MCF 10A (cell line): ENCODE measurements at regions not wholly inside any gene's neighbourhood (a gene's known extent, or its start where the extent isn't known, plus 50 kb on each side); places are given as distances from the start of the nearest gene placed in this dataset.

Source experiments
- BruUV-seq: library from RNA; stranded (reverse); fragments of 400-500 nt; replicated peaks from 2 replicates; lab custom pipeline; 2021; lab: Mats Ljungman, UMichigan
- CTCF ChIA-PET: fragments of 300-600 bp; sonication (Branson Sonifier 250); formaldehyde crosslinking; extraction: SDS; loops from one replicate; lab custom pipeline; 2021; ENCODE audit warnings: antibody characterized with exemption, inconsistent platforms; lab: Yijun Ruan, JAX
- POLR2A ChIA-PET: fragments of 300-600, 350-650 bp; sonication (Branson Sonifier 250); formaldehyde crosslinking; extraction: SDS; loops from one replicate; lab custom pipeline; 2020; ENCODE audit warnings: antibody characterized with exemption, inconsistent platforms; lab: Yijun Ruan, JAX
- DNase-seq: peaks from one replicate; pipeline ENCODE4 v3.0.0-alpha.2; 2018; ENCODE audit not compliant: unreplicated experiment
- H3K27ac Mint-ChIP-seq: one replicate; pipeline ENCODE4 v1.8.0; 2022; ENCODE audit warnings: mild to moderate bottlenecking, low read depth, mixed read lengths; ENCODE audit not compliant: unreplicated experiment
- H3K27me3 Mint-ChIP-seq: one replicate; pipeline ENCODE4 v1.8.0; 2022; ENCODE audit warnings: mixed read lengths; ENCODE audit not compliant: insufficient read depth, unreplicated experiment
- H3K36me3 Mint-ChIP-seq: one replicate; pipeline ENCODE4 v1.8.0; 2022; ENCODE audit warnings: mild to moderate bottlenecking, moderate library complexity, mixed read lengths; ENCODE audit not compliant: insufficient read depth, unreplicated experiment
- H3K4me1 Mint-ChIP-seq: one replicate; pipeline ENCODE4 v1.8.0; 2022; ENCODE audit warnings: mixed read lengths; ENCODE audit not compliant: insufficient read depth, unreplicated experiment
- H3K4me3 Mint-ChIP-seq: one replicate; pipeline ENCODE4 v1.8.0; 2022; ENCODE audit warnings: mild to moderate bottlenecking, moderate library complexity, mixed read lengths; ENCODE audit not compliant: unreplicated experiment
- H3K9me3 Mint-ChIP-seq: one replicate; pipeline ENCODE4 v1.8.0; 2022; ENCODE audit warnings: mixed read lengths; ENCODE audit not compliant: unreplicated experiment
- intact Hi-C: fragments of 100-400 bp; cut with micrococcal nuclease; formaldehyde crosslinking; loops from 2 replicates; pipeline ENCODE4 v1.14.1; 2022
- TF ChIP-seq, protein P1 (sequence below): fragments of 200-600 bp; IDR thresholded peaks from one replicate; pipeline ENCODE4 v1.8.0; 2022; ENCODE audit warnings: antibody characterized with exemption, mild to moderate bottlenecking; ENCODE audit not compliant: unreplicated experiment

DNA sequence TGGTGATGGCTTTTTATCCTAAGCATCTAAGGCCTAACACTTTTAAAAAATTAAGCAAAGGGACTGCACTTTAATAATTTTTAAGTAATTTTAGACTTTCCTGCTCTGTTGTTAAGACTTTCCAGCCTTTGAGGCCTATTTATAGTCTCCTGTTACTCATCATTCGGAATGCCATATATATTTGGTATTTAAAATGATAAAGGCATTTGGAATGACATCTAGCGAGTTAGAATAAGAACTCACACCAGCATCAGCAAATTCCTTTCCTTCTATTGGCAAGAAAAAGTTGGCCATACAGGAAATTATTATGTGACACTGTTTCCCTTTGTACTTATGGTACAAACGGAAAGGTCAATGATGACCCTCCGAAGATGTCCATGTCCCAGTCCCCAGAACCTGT, 88.1 kb upstream of the STMND1 start:
- ChIA-PET CTCF (no interaction called here), POLR2A (no interaction called here)
- H3K36me3 Mint-ChIP-seq: no peaks in the 10 kb centered on the region
- TF ChIP-seq, protein P1, sequence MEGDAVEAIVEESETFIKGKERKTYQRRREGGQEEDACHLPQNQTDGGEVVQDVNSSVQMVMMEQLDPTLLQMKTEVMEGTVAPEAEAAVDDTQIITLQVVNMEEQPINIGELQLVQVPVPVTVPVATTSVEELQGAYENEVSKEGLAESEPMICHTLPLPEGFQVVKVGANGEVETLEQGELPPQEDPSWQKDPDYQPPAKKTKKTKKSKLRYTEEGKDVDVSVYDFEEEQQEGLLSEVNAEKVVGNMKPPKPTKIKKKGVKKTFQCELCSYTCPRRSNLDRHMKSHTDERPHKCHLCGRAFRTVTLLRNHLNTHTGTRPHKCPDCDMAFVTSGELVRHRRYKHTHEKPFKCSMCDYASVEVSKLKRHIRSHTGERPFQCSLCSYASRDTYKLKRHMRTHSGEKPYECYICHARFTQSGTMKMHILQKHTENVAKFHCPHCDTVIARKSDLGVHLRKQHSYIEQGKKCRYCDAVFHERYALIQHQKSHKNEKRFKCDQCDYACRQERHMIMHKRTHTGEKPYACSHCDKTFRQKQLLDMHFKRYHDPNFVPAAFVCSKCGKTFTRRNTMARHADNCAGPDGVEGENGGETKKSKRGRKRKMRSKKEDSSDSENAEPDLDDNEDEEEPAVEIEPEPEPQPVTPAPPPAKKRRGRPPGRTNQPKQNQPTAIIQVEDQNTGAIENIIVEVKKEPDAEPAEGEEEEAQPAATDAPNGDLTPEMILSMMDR: no peak
- H3K4me3 Mint-ChIP-seq: no peak overlapping the region
- no TSS peak for BruUV-seq
- intact Hi-C loops: no loop called here
- H3K27me3 Mint-ChIP-seq: no peaks in the 10 kb centered on the region
- no peaks in the 10 kb centered on the region for H3K9me3 Mint-ChIP-seq
- H3K4me1 Mint-ChIP-seq: no peaks in the 10 kb centered on the region
- no peak overlapping the region for H3K27ac Mint-ChIP-seq
- DNase-seq: no peak

DNA sequence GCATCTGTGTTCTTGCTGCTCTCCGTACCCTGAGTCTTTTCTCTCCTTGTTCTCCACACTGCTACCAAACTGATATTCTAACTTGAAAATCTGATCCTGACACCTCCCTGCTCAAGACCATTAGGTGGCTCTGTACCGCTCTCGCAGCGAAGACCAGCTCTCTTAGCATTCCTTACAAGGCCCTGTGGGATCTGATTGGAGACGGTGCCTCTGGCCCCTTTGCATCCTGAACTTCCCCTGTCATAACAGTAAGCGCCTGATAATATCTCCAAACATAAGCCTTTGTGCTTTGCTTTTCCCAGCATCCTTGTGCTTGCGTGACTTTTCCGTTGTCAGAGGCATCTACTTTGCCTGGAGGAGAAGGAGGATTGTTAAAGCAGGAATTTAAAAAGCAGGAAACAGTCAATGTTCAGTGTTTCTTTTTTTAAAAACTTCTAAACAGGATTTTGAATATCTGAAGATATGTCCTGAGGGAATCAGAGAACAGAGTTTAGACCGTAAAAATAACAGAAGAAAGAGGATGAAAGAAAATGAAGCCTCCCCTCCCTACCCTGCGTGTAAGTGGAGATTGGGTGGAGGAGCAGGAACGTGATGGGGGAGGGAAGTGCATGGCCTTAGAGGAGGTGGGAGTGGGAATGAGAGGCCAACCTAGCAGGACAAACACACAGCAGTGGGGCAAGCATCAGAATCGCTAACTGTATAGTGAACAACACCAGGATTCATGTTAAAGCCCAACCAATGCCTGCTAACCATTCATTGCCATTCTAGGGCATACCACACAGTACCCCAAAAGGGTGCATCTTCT, 89.2 kb upstream of the STMND1 start:
- no peaks in the 10 kb centered on the region for H3K27me3 Mint-ChIP-seq
- TF ChIP-seq, protein P1: no peak
- no peak overlapping the region for H3K4me3 Mint-ChIP-seq
- H3K27ac Mint-ChIP-seq: no peak overlapping the region
- no peaks in the 10 kb centered on the region for H3K4me1 Mint-ChIP-seq
- no TSS peak for BruUV-seq
- POLR2A ChIA-PET: no interaction called here
- CTCF ChIA-PET: interaction anchor here (0.5 kb wide), 1 partner anchor 1569 kb away, joined by 6 read pairs; no protein-coding TSS in a partner anchor
- intact Hi-C loops: no loop called here
- no peak for DNase-seq
- peaks cover 5% of the 10 kb centered on the region for H3K9me3 Mint-ChIP-seq
- H3K36me3 Mint-ChIP-seq: no peaks in the 10 kb centered on the region

DNA sequence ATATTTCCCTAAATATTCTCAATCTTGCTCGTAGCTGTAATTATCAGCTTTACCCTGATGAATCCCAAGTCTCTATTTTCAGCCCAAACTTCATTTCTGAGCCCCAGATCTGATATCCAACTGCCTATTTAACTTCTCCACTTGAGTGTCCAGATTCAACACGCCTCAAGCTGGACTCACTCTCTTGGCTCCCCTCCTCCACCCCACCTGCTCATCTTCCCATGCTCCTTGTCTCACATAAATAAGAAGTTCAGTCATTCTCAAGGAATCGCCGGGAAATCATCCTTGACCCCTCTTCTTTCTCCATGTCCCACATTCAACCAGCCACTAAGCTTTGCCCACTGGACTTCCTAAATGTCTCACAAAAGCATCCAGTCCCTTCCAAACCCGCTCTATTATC, 89.9 kb upstream of the STMND1 start:
- Mint-ChIP-seq H3K4me1 (no peaks in the 10 kb centered on the region), H3K27me3 (no peaks in the 10 kb centered on the region), H3K4me3 (no peak overlapping the region), H3K9me3 (peaks cover 7% of the 10 kb centered on the region), H3K36me3 (no peaks in the 10 kb centered on the region), H3K27ac (no peak overlapping the region)
- POLR2A ChIA-PET: no interaction called here
- intact Hi-C loops: no loop called here
- no peak for DNase-seq
- TF ChIP-seq, protein P1: no peak
- BruUV-seq: no TSS peak
- CTCF ChIA-PET: interaction anchor here (0.6 kb wide), 1 partner anchor 303 kb away, joined by 5 read pairs; no protein-coding TSS in a partner anchor

DNA sequence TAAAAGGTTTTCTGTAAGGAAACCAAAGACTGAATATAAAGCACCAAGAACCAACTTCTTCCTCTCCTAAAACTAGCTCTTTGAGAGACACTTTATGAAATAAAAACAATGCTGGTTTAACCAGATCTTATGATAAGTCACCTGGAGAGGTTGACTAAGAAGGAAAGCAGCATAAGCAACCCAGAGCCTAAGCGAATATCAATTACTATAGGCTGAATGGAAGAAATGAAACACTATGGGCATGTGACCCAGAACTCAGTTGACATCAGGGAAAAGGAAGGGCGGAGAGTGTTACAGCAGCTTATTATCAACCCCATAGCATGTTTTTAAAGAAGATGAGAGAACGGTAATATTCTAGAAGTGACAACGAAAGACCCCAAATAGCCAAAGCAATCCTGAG, 94.1 kb upstream of the STMND1 start:
- no peak for DNase-seq
- H3K4me3 Mint-ChIP-seq: no peak overlapping the region
- CTCF ChIA-PET: interaction anchor here (0.6 to 1.1 kb wide), 3 partner anchors 54 to 277 kb away, joined by 3 to 4 read pairs (median 3); no protein-coding TSS in a partner anchor
- H3K27ac Mint-ChIP-seq: no peak overlapping the region
- intact Hi-C loops: no loop called here
- POLR2A ChIA-PET: no interaction called here
- no peaks in the 10 kb centered on the region for H3K36me3 Mint-ChIP-seq
- H3K27me3 Mint-ChIP-seq: peaks cover 2% of the 10 kb centered on the region
- TF ChIP-seq, protein P1: no peak
- BruUV-seq: no TSS peak
- peaks cover 7% of the 10 kb centered on the region for H3K9me3 Mint-ChIP-seq
- H3K4me1 Mint-ChIP-seq: no peaks in the 10 kb centered on the region
